PC-9 (cell line): ENCODE measurements at regions not wholly inside any gene's neighbourhood (a gene's known extent, or its start where the extent isn't known, plus 50 kb on each side); places are given as distances from the start of the nearest gene placed in this dataset.
"Not testable (repeated sequence)": the region's sequence is repeated elsewhere in the genome, so short reads cannot be mapped to it uniquely, and the experiment has no call there.

Experiments used
- BruUV-seq: library from RNA; stranded (reverse); fragments of 400-500 nt; replicated peaks from 2 replicates; lab custom pipeline; 2021; lab: Mats Ljungman, UMichigan
- CTCF ChIA-PET: fragments of 300-600 bp; sonication (Branson Sonifier 250); formaldehyde crosslinking; loops from one replicate; lab custom pipeline; 2022; ENCODE audit warnings: antibody characterized with exemption; lab: Charles Lee
- POLR2A ChIA-PET: fragments of 300-600 bp; sonication (Branson Sonifier 250); formaldehyde crosslinking; loops from one replicate; lab custom pipeline; 2022; ENCODE audit warnings: antibody characterized with exemption; ENCODE audit not compliant: unreplicated experiment; lab: Charles Lee
- DNase-seq, 2 experiments: peaks; one replicate each; pipeline versions ENCODE4 v3.0.0 to v3.0.0-alpha.2; 2015 to 2022; ENCODE audit warnings: mixed read lengths in 1 of 2
- H2AFZ ChIP-seq: fragments of 200-600 bp; sonication (generic); 2 replicates; pipeline ENCODE4 v1.8.1; 2017; ENCODE audit warnings: antibody characterized with exemption
- H3F3A ChIP-seq: fragments of 200-600 bp; sonication (generic); 2 replicates; pipeline ENCODE4 v1.8.1; 2017; ENCODE audit warnings: antibody characterized with exemption, mild to moderate bottlenecking, low read depth; ENCODE audit not compliant: insufficient read depth
- H3K27ac ChIP-seq: fragments of 200-600 bp; sonication (generic); 2 replicates; pipeline ENCODE4 v1.6.1; 2016; ENCODE audit warnings: mixed run types
- H3K27me3 ChIP-seq: fragments of 200-600 bp; sonication (generic); 2 replicates; pipeline ENCODE4 v1.6.1; 2016; ENCODE audit warnings: low read depth, mixed run types; ENCODE audit not compliant: insufficient read depth
- H3K36me3 ChIP-seq: fragments of 200-600 bp; sonication (generic); 2 replicates; pipeline ENCODE4 v1.6.1; 2016; ENCODE audit warnings: low read depth, mixed run types
- H3K4me1 ChIP-seq: fragments of 200-600 bp; sonication (generic); replicated peaks from 2 replicates; pipeline ENCODE4 v1.6.1; 2016; ENCODE audit warnings: mixed run types; ENCODE audit not compliant: insufficient read depth
- H3K4me2 ChIP-seq: fragments of 200-600 bp; sonication (generic); 2 replicates; pipeline ENCODE4 v1.6.1; 2017; ENCODE audit warnings: mixed run types
- H3K4me3 ChIP-seq: fragments of 200-600 bp; sonication (generic); 2 replicates; pipeline ENCODE4 v1.6.1; 2016; ENCODE audit warnings: mixed run types
- H3K79me2 ChIP-seq: fragments of 200-600 bp; sonication (generic); 2 replicates; pipeline ENCODE4 v1.6.1; 2017; ENCODE audit warnings: low read depth, mixed run types
- H3K9me2 ChIP-seq: fragments of 200-600 bp; sonication (generic); 2 replicates; pipeline ENCODE4 v1.8.1; 2017; ENCODE audit warnings: mild to moderate bottlenecking; ENCODE audit not compliant: insufficient read depth
- H3K9me3 ChIP-seq: fragments of 200-600 bp; sonication (generic); 2 replicates; pipeline ENCODE4 v1.8.1; 2016; ENCODE audit warnings: low read depth; ENCODE audit not compliant: insufficient read depth
- H4K20me1 ChIP-seq: fragments of 200-600 bp; sonication (generic); 2 replicates; pipeline ENCODE4 v1.8.1; 2017; ENCODE audit not compliant: insufficient read depth
- intact Hi-C: fragments of 100-400 bp; cut with micrococcal nuclease; formaldehyde crosslinking; loops from one replicate; pipeline ENCODE4 v1.10.0; 2022; ENCODE audit not compliant: unreplicated experiment

GRCh38 chr6:57900687-57901399 is 583.4 kb downstream of the PRIM2 start:
- CTCF ChIA-PET, H3F3A ChIP-seq, H3K9me2 ChIP-seq, H3K27me3 ChIP-seq, H3K79me2 ChIP-seq, DNase-seq, H3K4me1 ChIP-seq, H3K27ac ChIP-seq, H2AFZ ChIP-seq, H3K4me2 ChIP-seq, intact Hi-C loops, BruUV-seq, H3K4me3 ChIP-seq, H3K36me3 ChIP-seq, H4K20me1 ChIP-seq, H3K9me3 ChIP-seq, POLR2A ChIA-PET: not testable (repeated sequence)

- POLR2A ChIA-PET, H3K27me3 ChIP-seq, H3K4me2 ChIP-seq, DNase-seq, H3K9me3 ChIP-seq, H3K36me3 ChIP-seq, intact Hi-C loops, H2AFZ ChIP-seq, BruUV-seq, H3K4me3 ChIP-seq, H3K27ac ChIP-seq, CTCF ChIA-PET, H4K20me1 ChIP-seq, H3K79me2 ChIP-seq, H3K4me1 ChIP-seq, H3F3A ChIP-seq, H3K9me2 ChIP-seq: not testable (repeated sequence)
Observed at GRCh38 chr6:57901445-57901844, 584.0 kb downstream of the PRIM2 start.

DNA sequence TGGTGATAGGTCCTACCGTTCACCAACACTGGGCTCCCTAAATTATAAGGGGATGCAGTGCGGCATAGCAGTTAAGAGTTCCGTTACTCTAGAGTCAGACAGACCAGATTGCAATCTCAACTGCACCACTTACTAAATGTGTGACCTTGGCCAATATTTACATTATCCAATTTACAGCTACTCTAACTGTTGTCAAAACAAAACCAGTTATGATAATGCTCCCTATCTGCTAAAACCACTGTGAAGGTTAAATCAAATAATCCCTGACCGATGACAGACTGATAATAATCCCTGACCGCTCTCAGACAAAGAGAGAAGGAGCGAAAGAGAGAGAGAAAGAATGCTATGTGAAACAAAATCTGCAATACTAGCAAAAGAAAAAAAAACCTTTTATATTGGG is 586.9 kb downstream of the PRIM2 start:
- H3K4me1 ChIP-seq, H3K36me3 ChIP-seq, H3F3A ChIP-seq, H3K9me3 ChIP-seq, H3K9me2 ChIP-seq, BruUV-seq, H2AFZ ChIP-seq, intact Hi-C loops, H3K4me2 ChIP-seq, DNase-seq, H4K20me1 ChIP-seq, CTCF ChIA-PET, POLR2A ChIA-PET, H3K27me3 ChIP-seq, H3K4me3 ChIP-seq, H3K79me2 ChIP-seq, H3K27ac ChIP-seq: not testable (repeated sequence)

- H3K4me2 ChIP-seq, CTCF ChIA-PET, intact Hi-C loops, H3K4me1 ChIP-seq, POLR2A ChIA-PET, H3K79me2 ChIP-seq, H3K9me2 ChIP-seq, H3K4me3 ChIP-seq, BruUV-seq, H3K27ac ChIP-seq, H3K9me3 ChIP-seq, H3F3A ChIP-seq, H3K27me3 ChIP-seq, H3K36me3 ChIP-seq, DNase-seq, H4K20me1 ChIP-seq, H2AFZ ChIP-seq: not testable (repeated sequence)
Observed at GRCh38 chr6:57915300-57915699, 597.9 kb downstream of the PRIM2 start.

DNA sequence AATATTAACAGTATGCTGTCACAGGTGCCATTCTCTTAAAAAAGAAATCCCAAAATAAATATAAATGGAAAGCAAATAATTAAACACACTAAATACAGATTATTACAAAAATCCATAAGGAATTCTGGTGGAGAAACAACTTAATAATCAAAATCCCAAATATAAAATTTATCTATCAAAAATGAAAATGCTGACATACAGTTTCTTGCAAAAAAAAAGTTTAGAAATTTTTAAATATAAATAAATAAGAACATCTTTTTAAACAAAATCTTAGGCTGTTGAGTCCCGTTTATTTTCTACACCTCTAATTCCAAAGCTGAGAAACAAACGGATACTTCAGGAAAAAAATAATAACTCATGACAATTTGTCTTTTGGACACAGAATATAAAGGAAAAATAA is 625.5 kb downstream of the PRIM2 start:
- POLR2A ChIA-PET, BruUV-seq: not testable (repeated sequence)

DNA sequence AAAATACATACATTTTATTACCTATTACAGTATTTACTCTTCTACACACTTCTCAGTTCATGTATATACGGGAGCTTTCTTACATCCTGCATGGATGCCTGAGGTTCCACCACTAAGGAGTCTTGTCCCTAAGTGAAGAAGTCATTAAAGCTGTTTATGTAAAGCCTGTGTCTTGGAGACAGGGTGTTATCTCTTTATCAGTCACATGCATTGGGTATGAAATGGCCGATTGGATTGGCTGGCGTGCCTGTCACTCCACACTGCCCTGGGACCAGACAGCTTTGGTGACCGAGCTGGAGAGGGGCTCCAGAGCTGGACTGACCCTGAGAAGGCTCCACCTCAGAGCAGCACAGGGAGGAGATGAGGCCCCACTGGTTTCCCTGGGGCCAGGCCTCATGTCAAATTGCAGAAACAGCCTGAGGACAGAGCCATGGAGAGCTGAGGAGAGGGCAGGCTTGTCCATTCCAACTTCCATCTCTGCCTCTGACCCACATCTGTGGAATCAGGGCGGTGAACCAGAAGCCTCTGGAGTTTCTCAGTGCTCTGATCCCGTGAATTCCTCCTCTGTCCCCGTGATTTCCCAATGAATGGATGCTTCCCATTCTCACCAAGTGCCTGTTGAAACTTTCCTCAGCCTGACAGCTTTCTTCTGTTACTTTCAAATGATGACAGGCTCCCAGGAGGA is 628.8 kb downstream of the PRIM2 start:
- H3K9me3 ChIP-seq, H3K9me2 ChIP-seq, CTCF ChIA-PET, H3K79me2 ChIP-seq, BruUV-seq, H4K20me1 ChIP-seq, H3K4me3 ChIP-seq, intact Hi-C loops, H3K27ac ChIP-seq, DNase-seq, H3F3A ChIP-seq, H3K27me3 ChIP-seq, H3K4me2 ChIP-seq, H2AFZ ChIP-seq, POLR2A ChIA-PET, H3K4me1 ChIP-seq, H3K36me3 ChIP-seq: not testable (repeated sequence)

More for the DNA sequence above, 625.5 kb downstream of the PRIM2 start:
- H2AFZ ChIP-seq, H3K27ac ChIP-seq, H3K9me2 ChIP-seq, H3K27me3 ChIP-seq, H3K36me3 ChIP-seq, H4K20me1 ChIP-seq, H3K79me2 ChIP-seq, intact Hi-C loops, CTCF ChIA-PET, H3K4me3 ChIP-seq, H3K4me2 ChIP-seq, H3K9me3 ChIP-seq, DNase-seq, H3K4me1 ChIP-seq, H3F3A ChIP-seq: not testable (repeated sequence)

- H3K36me3 ChIP-seq, POLR2A ChIA-PET, H3K4me1 ChIP-seq, H3K27ac ChIP-seq, H2AFZ ChIP-seq, CTCF ChIA-PET, H4K20me1 ChIP-seq, H3K27me3 ChIP-seq, H3K79me2 ChIP-seq, H3F3A ChIP-seq, intact Hi-C loops, H3K4me3 ChIP-seq, H3K4me2 ChIP-seq, DNase-seq, H3K9me2 ChIP-seq, BruUV-seq, H3K9me3 ChIP-seq: not testable (repeated sequence)
Observed at GRCh38 chr6:57946769-57947091, 629.3 kb downstream of the PRIM2 start.
